ENCODE measurements at regions not wholly inside any gene's neighbourhood (a gene's known extent, or its start where the extent isn't known, plus 50 kb on each side); places are given as distances from the start of the nearest gene placed in this dataset.

DNA sequence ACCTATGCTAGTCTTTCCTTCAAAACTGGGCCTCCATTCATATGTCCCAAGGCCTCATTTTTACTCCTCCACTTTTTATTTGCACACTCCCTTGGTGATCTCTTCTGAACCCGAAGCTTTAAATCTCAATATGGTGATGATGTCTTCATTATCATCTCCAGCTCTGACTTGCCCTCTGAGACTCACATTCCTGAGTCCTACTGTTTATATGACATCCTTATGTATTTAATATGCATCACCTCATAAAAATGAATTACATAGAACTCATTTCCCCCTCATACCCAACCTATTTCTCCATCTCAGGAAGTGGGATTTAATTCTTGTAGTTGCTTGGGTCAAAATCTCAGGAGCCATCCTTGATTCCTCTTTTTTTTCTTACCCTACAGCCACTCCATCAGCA, 473.0 kb downstream of the EBF1 start:
- TF ChIP-seq, protein P1, sequence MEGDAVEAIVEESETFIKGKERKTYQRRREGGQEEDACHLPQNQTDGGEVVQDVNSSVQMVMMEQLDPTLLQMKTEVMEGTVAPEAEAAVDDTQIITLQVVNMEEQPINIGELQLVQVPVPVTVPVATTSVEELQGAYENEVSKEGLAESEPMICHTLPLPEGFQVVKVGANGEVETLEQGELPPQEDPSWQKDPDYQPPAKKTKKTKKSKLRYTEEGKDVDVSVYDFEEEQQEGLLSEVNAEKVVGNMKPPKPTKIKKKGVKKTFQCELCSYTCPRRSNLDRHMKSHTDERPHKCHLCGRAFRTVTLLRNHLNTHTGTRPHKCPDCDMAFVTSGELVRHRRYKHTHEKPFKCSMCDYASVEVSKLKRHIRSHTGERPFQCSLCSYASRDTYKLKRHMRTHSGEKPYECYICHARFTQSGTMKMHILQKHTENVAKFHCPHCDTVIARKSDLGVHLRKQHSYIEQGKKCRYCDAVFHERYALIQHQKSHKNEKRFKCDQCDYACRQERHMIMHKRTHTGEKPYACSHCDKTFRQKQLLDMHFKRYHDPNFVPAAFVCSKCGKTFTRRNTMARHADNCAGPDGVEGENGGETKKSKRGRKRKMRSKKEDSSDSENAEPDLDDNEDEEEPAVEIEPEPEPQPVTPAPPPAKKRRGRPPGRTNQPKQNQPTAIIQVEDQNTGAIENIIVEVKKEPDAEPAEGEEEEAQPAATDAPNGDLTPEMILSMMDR (optimal IDR thresholded peaks at IDR 0.05 in 1 of 3, IDR thresholded peaks at IDR 0.05 in 1 of 3, conservative IDR thresholded peaks at IDR 0.05 in 1 of 3; ENCODE audit: extremely low read depth in 1 of 3, insufficient read depth in 2 of 3, low read length in 3 of 3) = no peak
- no peak for TF ChIP-seq EZH2 (IDR thresholded peaks at IDR 0.05; ENCODE audit: low read length)

Data from keratinocyte (primary cell).